HepG2 (cell line): ENCODE measurements at regions not wholly inside any gene's neighbourhood (a gene's known extent, or its start where the extent isn't known, plus 50 kb on each side); places are given as distances from the start of the nearest gene placed in this dataset.

Experiments
- ATF3 ChIP-seq: sonication (generic); formaldehyde crosslinking; IDR thresholded peaks from 2 replicates; pipeline ENCODE4 v1.4.0; 2020; ENCODE audit warnings: missing genetic modification reagents
- BORCS8-MEF2B ChIP-seq: sonication (generic); formaldehyde crosslinking; IDR thresholded peaks from 2 replicates; pipeline ENCODE4 v1.8.0; 2022; ENCODE audit warnings: mild to moderate bottlenecking, missing genetic modification reagents
- EP300 ChIP-seq, 3 experiments: sonication (generic) in 1 of 3; formaldehyde crosslinking in 1 of 3; IDR thresholded peaks; 2 replicates each; pipeline versions ENCODE4 v1.5.1 to v1.6.1; 2011 to 2020; ENCODE audit warnings: low read depth in 2 of 3, low read length in 2 of 3, borderline replicate concordance in 1 of 3, improper control_type of control experiment in 1 of 3, mild to moderate bottlenecking in 1 of 3, missing genetic modification reagents in 1 of 3, moderate library complexity in 1 of 3
- HNF4G ChIP-seq, 2 experiments: sonication (generic) in 1 of 2; formaldehyde crosslinking in 1 of 2; IDR thresholded peaks; 2 replicates each; pipeline versions ENCODE4 v1.4.0 to v1.6.1; 2011 to 2020; ENCODE audit warnings: borderline replicate concordance in 2 of 2, low read depth in 2 of 2, mild to moderate bottlenecking in 2 of 2, low read length in 1 of 2, missing genetic modification reagents in 1 of 2, moderate library complexity in 1 of 2
- KDM5B ChIP-seq: sonication (generic); formaldehyde crosslinking; IDR thresholded peaks from 2 replicates; pipeline ENCODE4 v1.4.0; 2020; ENCODE audit warnings: missing genetic modification reagents, mild to moderate bottlenecking, borderline replicate concordance
- ZBTB39 ChIP-seq: sonication (generic); formaldehyde crosslinking; IDR thresholded peaks from 2 replicates; pipeline ENCODE4 v1.5.0; 2020; ENCODE audit warnings: missing genetic modification reagents
- ZNF430 ChIP-seq: sonication (generic); formaldehyde crosslinking; IDR thresholded peaks from 2 replicates; pipeline ENCODE4 v1.9.0; 2021; ENCODE audit warnings: mild to moderate bottlenecking, missing genetic modification reagents
- TF ChIP-seq, protein P1 (sequence below): sonication (generic); formaldehyde crosslinking; IDR thresholded peaks from 2 replicates; pipeline ENCODE4 v1.4.0; 2020; ENCODE audit warnings: missing genetic modification reagents, borderline replicate concordance

GRCh38 chr6:126091466-126091865, 105.1 kb downstream of the TRMT11 start (continued):
- no peak for TF ChIP-seq ZNF430 (CRISPR knock-in tag)
- TF ChIP-seq KDM5B (CRISPR knock-in tag) = no peak
- TF ChIP-seq ZBTB39 (CRISPR knock-in tag) = no peak
- no peak for TF ChIP-seq EP300 (IDR thresholded peaks at IDR 0.05; ENCODE audit: low read depth in 2 of 2, low read length in 2 of 2)
- TF ChIP-seq EP300 (CRISPR knock-in tag; IDR thresholded peaks at IDR 0.05; ENCODE audit: borderline replicate concordance) = no peak
- TF ChIP-seq, protein P1, sequence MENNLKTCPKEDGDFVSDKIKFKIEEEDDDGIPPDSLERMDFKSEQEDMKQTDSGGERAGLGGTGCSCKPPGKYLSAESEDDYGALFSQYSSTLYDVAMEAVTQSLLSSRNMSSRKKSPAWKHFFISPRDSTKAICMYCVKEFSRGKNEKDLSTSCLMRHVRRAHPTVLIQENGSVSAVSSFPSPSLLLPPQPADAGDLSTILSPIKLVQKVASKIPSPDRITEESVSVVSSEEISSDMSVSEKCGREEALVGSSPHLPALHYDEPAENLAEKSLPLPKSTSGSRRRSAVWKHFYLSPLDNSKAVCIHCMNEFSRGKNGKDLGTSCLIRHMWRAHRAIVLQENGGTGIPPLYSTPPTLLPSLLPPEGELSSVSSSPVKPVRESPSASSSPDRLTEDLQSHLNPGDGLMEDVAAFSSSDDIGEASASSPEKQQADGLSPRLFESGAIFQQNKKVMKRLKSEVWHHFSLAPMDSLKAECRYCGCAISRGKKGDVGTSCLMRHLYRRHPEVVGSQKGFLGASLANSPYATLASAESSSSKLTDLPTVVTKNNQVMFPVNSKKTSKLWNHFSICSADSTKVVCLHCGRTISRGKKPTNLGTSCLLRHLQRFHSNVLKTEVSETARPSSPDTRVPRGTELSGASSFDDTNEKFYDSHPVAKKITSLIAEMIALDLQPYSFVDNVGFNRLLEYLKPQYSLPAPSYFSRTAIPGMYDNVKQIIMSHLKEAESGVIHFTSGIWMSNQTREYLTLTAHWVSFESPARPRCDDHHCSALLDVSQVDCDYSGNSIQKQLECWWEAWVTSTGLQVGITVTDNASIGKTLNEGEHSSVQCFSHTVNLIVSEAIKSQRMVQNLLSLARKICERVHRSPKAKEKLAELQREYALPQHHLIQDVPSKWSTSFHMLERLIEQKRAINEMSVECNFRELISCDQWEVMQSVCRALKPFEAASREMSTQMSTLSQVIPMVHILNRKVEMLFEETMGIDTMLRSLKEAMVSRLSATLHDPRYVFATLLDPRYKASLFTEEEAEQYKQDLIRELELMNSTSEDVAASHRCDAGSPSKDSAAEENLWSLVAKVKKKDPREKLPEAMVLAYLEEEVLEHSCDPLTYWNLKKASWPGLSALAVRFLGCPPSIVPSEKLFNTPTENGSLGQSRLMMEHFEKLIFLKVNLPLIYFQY (CRISPR knock-in tag) = no peak
- no peak for TF ChIP-seq ATF3 (CRISPR knock-in tag)
- no peak for TF ChIP-seq BORCS8-MEF2B (CRISPR knock-in tag)
- no peak for TF ChIP-seq HNF4G (IDR thresholded peaks at IDR 0.05; ENCODE audit: borderline replicate concordance, low read depth, low read length)
- no peak for TF ChIP-seq HNF4G (CRISPR knock-in tag; IDR thresholded peaks at IDR 0.05; ENCODE audit: borderline replicate concordance, low read depth)
